ENCODE measurements at regions not wholly inside any gene's neighbourhood (a gene's known extent, or its start where the extent isn't known, plus 50 kb on each side); places are given as distances from the start of the nearest gene placed in this dataset.

DNA sequence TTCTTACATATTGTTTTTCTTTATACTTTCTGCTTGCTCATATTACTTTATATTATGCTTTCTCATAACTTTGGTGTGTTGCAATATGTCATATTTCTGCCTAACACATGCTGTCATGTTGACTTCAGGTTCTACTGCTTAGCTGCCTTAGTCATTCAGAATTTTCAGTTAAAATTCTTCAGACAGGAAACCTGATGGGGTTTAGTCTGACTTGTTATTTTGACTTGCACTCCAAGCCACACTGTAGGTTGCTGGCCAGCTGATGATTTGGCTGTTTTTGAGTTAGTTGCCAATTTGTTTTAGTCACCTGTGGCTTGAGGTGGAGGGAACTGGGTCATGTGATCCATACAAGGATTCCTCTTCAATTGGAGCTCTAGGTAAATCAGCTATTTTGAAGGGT, 315.4 kb downstream of the MAP2K6 start:
- TF ChIP-seq, protein P1, sequence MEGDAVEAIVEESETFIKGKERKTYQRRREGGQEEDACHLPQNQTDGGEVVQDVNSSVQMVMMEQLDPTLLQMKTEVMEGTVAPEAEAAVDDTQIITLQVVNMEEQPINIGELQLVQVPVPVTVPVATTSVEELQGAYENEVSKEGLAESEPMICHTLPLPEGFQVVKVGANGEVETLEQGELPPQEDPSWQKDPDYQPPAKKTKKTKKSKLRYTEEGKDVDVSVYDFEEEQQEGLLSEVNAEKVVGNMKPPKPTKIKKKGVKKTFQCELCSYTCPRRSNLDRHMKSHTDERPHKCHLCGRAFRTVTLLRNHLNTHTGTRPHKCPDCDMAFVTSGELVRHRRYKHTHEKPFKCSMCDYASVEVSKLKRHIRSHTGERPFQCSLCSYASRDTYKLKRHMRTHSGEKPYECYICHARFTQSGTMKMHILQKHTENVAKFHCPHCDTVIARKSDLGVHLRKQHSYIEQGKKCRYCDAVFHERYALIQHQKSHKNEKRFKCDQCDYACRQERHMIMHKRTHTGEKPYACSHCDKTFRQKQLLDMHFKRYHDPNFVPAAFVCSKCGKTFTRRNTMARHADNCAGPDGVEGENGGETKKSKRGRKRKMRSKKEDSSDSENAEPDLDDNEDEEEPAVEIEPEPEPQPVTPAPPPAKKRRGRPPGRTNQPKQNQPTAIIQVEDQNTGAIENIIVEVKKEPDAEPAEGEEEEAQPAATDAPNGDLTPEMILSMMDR (IDR thresholded peaks at IDR 0.05), result no peak
- no peak for TF ChIP-seq POLR2A (IDR thresholded peaks at IDR 0.05)
